Suprapubic skin (tissue), 4 donors: ENCODE measurements at regions not wholly inside any gene's neighbourhood (a gene's known extent, or its start where the extent isn't known, plus 50 kb on each side); places are given as distances from the start of the nearest gene placed in this dataset.

Source experiments
- CTCF ChIP-seq, 2 donors: fragments of 200-600 bp in 1 of 2; fragments of 450-650 bp in 1 of 2; sonication (generic) in 1 of 2; IDR thresholded peaks; one replicate each; pipeline ENCODE4 v1.5.1; 2016 to 2019; ENCODE audit warnings: antibody characterized with exemption in 2 of 2, mild to moderate bottlenecking in 1 of 2, moderate library complexity in 1 of 2
- EP300 ChIP-seq: sonication (generic); formaldehyde crosslinking; IDR thresholded peaks from one replicate; pipeline ENCODE4 v1.6.1; 2017; ENCODE audit warnings: antibody characterized with exemption
- POLR2A ChIP-seq, 2 donors: fragments of 450-650 bp; IDR thresholded peaks; one replicate each; pipeline ENCODE4 v1.6.1; 2017; ENCODE audit warnings: antibody characterized with exemption in 2 of 2, mild to moderate bottlenecking in 2 of 2, moderate library complexity in 2 of 2
- POLR2AphosphoS5 ChIP-seq, 3 donors: sonication (generic); formaldehyde crosslinking; IDR thresholded peaks; one replicate each; pipeline ENCODE4 v1.6.1; 2017; ENCODE audit warnings: antibody characterized with exemption in 3 of 3

GRCh38 chr18:78703291-78703690 is 276.3 kb upstream of the SALL3 start:
- TF ChIP-seq CTCF (IDR thresholded peaks at IDR 0.05) (no peak), POLR2A (IDR thresholded peaks at IDR 0.05) (no peak), POLR2AphosphoS5 (IDR thresholded peaks at IDR 0.05) (no peak), EP300 (no peak)
